ENCODE measurements at regions not wholly inside any gene's neighbourhood (a gene's known extent, or its start where the extent isn't known, plus 50 kb on each side); places are given as distances from the start of the nearest gene placed in this dataset.

DNA sequence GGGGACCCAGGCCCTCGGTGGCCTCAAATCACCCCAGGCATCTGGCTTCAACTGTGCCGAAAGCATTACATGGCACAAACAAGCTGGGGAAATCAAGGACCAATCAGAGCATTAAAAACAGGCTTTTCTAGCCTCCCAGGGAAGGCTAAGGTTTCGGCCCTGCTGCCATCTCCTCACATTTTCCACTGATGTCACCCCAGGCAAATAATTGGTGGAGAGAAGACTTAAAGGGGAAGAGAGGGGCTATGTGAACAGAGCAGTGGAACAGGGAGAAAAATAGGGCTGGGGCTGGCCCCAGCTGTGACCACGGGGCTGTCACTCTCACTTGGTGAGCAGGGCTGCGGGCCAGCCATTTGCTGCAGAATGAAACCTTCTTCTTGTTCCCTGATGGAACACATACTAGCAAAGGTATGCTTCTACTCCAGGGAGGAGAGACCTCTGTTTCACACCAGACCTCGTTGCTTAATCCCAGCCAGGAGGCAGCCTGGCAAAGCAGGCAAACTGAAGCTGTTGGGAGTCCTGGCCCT lies 581.3 kb downstream of the SOX6 start:
- no peak for DNase-seq

DNA sequence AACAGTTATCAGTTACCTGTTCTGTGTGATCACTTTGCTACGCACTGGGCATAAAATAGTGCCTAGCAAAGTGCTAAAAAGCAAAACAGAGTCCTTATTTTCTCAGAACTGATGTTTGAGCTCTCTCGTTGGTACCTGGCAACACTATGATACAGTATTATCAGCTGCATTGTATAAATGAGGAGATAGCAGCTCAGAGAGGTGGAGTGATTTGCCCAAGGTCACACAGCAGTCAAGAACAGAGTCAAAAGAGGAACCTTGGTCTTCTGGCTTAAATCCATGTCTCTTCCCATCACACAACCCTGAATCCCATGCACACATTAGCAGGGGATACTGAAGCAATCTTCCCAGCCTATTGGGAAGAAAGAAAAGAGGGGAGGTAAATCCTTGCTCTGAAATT lies 580.5 kb downstream of the SOX6 start:
- no peak for DNase-seq

DNA sequence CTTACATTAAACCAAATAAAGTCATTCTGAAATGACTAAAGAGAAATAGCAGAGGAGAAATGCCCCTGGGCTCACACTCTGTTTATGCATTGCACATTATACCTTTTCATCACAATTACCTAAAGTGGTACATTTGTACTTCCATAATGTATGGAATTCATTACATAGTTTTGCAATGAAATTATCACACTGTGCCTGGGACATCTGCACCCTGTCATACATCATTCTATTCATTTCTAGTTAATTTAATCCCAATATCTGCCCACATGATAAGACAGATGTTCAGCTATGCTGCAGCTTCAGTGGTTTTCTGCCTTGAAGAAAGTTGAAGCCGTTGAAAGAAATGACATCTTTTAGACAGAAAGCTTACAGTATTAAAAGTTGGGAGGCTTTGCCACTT lies 580.0 kb downstream of the SOX6 start:
- no peak for DNase-seq

DNA sequence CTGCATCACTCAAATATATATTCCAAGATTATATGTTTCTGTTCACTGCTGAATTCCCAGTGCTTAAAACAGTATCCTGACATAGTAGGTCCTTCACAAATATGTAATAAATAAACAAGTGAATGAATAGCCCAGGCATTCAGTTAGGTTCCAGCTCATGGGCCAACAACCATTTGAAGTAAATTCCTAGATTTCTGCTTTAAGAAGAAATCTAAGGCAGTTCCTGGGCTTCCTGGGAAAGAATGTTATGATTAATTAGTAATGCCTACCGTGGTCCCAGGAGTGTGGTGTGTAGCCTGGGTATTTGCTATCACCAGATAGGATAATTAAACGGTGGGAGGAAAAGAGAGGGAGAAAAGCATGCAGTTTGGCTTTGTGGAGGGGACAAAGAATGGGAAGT lies 576.8 kb downstream of the SOX6 start:
- no peak for DNase-seq

DNA sequence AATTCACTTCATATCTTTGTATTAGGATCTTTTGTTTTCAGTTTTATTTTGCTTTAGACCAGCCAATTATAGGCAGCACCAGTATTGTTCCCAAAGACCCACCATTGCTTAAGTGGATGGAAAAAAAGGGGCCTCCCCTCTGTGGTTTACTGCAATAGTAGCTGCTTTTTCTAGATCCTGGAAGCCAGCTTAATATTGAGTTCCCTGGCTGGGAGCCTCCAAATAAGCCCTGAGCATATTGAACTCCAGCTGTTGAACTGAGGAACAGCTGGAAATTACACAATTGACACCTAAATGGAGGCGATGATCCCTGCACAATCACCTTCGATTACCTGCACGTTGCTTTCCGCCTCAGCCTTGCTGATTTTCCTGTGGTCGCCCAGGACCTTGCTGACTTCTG lies 576.0 kb downstream of the SOX6 start:
- DNase-seq, result no peak

DNA sequence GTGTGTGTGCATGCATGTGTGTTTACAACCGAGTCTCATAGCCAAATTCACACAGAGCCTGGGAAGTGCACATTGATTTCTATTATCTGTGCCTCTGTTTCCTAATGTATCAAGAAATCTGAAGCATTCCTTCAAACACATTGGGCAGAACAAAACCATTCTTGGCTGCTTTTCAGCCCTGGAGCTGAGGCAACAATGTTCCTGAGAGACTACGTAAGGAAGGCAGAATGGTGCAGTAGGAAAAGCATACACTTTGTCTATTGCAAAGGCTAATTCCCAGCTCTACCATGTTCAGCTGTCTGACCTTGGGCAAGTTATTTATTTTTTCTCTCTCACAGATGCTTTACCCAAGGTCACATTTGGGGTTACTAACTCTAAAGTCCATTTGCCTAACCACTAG lies 575.5 kb downstream of the SOX6 start:
- no peak for DNase-seq

DNA sequence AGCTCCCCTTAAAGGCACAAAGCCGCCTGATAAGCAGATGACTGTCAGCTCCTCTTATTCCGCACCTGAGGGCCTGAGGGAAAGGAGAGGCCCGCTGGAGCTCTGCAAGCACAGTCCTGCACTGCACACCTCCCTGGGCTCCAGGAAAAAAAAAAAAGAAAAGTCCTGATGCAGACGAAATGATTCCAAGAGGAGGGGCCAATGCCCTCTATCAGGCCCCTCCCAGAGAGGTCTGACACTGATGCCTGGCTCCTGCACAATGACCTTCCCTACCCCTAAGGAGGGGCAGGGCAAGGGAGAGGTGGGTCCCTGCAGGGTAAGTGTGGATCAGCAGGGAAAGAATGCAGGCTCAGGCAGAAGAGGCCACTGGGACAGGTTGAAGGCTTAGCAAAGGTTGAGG lies 572.7 kb downstream of the SOX6 start:
- no peak for DNase-seq

DNA sequence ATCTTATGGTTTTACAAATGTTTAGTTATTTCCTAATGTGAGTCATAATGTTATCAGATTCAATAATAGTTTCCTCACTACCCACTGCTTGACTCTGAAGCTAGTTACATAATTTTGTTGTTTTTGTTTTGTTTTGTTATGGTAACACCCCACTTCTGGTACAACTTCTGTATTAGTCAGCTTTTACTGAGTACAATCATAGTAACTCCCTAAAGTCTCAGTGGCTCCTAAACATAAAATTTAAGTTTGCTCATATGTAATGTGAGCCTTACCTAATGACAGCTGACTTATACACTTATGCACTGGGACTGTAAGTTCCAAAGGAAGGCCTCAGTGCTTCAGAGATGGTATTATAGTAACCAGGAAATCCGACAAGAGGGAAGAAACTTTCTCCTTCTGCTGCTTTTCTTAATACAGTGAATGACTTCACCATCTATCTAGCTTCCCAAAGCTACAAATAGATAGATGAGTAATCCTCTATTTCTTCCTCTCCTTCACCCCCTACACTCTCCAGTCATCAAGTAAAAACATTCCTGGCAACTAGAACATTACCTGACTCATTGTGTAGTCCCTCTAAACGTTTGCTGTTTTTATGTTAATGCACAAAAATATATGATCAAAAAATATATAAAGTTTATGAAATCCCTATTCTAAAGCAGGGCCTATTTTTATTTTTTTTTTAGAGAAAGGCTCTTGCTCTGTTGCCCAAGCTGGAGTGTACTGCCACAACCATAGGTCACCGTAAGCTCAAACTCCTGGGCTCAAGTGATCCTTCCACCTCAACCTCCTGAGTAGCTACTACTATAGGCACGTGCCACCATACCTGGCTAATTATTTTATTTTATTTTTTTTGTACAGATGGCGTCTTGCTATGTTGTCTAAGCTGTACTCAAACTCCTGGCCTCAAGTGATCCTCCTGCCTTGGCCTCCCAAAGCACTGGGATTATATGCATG lies 563.0 kb downstream of the SOX6 start:
- DNase-seq, result no peak

DNA sequence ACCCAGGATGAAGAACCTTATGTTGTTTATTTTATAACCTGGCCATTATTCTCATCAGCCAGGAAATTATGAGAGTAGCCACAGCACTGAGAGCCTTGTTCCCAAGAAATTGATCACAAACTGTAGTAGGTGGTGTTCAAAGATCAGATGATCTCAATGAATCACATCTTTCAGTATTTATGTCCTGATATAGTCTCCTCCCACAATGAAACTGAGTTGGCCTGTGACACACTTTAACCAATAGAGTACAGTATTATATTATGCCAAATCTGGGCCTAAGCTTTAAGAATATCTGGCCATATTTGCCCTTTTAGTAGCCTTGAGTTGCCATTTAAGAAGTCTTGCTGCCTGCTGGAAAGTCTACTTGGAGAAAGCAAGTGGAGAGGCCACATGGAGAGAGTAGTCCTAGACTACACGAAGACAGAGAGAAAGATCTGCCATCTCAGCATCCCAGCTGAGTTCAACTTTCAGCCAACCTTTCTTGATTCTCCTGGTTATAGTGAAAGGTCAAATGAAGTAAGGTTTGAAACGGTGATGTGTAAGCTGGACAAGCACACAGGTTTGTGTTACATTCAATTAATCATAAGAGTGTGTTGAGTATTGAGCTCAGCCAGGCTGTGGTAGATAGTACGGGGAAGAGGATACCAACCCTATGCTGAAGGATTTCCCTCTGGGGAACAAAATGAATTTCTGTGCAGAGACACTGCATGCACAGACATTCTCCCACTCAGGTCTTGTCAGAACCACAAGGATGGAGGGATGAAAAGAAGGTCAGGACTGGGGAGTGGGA lies 561.8 kb downstream of the SOX6 start:
- DNase-seq, result no peak

DNA sequence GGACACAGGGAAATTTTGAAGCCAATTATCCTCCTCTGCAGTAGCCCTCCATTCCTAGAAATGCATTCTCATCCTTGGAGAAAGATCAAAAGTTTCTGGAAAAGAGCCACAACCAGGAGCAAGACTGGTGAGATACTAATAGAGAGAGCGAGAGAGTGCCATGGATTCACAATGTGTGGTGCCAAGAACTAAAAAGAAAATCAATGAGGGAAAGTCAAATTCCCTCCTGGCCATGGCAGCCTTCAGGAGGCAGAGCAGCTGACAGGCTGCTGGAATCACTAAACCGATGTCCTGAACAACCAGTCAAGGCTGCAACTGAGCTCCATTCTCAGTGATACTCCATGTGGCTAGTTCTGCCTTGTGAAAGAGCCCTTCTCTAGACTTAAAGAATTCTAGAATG lies 561.0 kb downstream of the SOX6 start:
- no peak for DNase-seq

DNA sequence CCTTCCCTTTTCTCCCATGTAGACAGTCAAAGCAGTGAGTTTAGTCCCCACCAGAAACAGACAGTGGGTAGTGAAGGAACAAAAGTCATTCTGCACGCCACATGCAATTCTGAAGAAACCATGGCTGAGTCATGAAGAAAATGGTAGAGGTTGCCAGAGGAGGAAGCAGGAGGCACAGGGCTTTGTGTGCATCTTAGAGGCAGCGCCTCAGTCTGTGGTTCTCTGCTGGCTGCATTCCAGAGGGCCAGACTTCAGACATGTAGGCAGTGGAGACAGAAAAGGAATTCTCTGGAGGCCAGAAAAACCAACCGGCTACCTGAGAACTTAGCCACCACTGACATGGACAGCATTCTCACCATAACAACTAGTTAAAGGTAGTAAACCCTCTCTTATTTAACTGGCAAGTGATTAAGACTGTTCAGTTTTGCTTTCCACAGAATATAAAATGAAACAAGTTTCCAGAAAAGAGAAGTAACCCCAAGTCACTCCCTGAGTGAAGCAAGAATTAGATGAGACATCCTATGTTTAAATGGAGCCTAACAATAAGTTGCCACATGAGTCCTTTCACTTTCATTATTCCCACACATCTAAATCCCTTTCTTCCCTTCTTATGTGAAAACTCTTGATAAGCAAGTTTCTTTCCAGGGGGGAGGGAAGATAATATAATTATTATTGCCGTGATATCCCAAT lies 556.1 kb downstream of the SOX6 start:
- no peak for DNase-seq

DNA sequence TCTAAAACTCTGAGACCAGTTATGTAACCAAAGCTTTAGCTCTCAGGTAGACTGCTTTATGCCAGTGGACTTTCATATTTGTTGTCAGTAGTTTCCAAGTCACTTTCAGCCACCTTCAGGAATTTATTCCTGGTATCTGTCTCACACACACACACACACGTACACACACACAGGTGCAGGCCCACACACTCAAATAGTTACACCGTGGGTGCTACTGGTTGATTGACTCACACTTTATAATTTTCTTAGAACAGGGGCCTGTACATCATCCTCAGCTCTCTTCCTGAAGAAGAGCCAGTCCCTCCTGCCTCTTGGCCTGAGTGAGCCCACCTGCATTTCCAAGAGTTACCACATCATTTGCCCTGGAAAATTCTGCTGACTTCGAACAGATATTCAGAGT lies 555.2 kb downstream of the SOX6 start:
- DNase-seq, result no peak

DNA sequence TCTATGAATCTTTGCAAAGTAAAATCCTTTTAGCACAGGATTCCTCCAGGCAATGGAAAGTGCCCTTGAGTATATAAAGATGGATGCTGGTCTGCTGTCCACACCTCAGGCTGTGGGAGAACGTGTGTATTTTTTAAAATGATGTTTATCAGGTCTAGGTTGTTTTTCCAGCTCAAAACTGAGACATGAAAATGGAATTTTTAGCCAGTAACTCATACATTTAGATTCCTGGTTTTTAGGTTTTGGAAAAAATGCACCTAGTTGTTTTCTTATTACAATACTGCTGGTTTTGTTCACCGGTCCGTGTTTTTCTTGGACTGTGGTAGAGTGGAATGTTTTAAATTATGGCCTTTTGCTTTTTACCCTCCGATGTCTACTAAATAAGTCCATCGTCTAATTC lies 554.7 kb downstream of the SOX6 start:
- no peak for DNase-seq

DNA sequence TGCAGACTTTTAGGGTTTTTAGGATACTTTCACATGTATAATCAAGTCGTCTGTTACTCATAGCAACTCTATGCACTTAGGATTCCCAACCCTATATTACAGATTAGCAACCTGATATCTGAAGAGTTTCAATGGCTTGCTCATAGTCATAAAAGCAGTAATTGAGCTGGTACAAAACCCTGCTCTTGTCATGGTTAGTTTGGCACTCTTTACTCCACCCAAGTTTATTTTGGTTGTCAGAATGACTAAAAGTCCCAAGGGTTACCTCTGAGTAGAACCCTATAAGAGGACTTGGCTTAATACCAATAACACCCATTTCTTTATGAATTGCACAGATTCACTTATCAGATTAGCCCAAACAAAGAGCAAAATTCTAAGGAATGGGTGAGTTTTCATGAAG lies 550.6 kb downstream of the SOX6 start:
- DNase-seq, result no peak

DNA sequence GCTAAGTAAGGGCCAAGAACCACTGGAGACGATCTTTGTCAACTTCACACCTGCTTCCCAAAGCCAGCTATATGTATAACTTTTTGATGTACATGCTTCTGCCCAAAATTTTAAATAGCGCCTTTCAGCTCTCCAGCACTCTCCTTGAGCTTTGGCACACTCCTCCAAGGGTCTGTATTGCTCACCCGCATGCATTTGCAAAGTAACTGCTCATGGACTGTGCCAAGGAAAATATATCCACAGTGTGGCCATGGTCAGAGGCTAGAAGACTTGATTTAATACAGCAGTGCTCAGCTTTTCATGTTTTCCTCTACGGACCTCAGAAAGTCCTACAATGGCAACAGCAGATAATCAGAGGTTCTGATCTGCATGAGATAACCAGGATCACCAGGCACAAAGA lies 550.1 kb downstream of the SOX6 start:
- no peak for DNase-seq

DNA sequence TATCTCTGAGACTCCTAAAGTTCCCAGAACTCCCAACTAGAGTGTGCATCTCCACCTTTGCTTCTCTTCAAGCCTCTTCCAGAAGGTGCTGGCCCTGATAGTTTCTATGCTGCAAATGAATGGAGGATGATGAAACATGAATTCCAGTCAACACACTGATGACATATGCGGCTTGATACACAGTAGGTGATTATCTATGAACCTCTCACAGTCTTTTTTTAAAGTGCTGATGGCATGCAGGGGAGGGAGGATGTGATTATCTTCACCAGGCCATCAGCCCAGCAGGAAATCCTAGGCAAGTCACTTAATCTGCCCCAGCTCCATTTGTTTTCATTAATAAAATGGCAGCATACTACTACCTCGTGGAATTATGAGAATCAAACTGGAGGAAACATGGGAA lies 548.5 kb downstream of the SOX6 start:
- DNase-seq, result no peak

DNA sequence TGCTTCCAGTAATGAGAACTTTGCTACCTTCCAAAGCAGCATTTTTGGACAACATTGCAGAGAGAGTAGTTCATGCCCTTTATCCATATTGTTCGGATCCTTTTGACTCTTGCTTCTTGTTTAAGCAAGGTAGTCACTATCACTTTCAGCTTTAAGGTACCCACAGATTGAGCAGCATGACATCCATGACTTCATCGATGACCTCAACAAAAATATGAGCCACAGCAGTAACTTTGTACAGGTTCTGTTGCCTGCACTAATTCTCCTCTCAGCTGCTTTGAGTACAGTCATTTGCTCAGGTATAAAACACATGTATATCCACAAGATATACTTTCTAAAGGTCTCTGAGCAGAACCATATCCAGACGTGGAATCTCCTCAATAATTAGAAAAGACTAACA lies 546.3 kb downstream of the SOX6 start:
- DNase-seq, result no peak

DNA sequence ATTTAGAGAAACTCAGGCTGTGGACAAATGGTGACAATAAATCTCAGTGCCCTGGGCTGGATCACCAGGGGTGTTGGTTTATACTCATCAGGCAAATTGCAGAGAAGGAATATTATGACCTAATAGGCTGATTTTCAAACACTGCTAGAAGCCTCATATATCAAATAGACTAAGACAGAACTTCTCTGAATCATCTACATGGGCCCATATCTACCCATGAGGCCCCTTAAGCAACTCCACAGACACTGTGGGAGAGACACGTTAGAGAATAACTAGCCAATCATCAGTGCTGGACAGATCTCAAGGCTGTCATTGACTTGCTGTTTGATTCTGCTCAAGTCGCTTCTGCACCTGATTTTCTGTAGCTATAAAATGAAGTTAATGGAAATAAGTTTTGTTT lies 545.8 kb downstream of the SOX6 start:
- no peak for DNase-seq

DNA sequence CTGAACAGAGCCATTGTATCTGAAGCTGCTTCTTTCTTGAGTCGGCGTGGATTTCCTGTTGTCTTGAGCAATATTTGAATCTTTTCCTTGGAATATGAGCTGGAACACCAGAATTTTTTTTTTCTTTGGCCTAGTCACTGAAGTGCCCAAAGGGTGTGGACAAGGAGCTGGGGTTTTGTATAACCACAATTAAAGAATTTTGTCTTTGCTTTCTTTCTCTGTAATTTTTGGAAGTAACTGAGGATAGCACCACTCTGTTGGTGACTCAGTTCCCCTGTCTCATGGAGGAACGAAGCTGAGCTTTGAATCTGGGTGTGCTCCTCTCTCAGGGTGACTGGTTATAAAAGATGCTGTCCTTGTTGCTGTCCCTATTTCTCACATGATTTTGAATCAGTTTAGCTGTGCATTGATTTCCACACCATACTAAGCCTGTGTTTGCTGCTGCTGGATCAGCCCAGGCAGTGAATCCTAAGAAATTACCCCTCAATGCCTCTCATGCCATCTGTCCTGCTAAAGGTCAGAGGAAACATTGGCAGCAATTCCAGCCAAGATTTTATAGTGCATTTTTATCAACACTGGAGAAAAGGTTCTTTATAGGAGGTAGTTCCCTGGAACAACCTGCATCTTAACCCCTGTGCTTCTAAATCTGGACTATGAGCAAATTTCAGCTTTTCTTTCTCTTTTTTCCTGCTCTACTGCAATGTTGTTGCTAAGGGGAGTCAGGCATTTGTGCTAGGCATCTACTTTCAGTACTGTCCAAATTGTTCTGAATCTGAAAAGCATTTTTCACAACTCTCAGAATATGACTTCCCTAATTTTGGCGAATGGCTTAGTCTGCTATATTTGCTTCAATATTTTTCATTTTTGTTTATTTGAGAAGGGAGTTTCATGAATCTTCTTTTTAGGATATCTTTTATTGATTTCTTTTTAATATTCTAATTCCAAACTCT lies 540.8 kb downstream of the SOX6 start:
- DNase-seq, result no peak

DNA sequence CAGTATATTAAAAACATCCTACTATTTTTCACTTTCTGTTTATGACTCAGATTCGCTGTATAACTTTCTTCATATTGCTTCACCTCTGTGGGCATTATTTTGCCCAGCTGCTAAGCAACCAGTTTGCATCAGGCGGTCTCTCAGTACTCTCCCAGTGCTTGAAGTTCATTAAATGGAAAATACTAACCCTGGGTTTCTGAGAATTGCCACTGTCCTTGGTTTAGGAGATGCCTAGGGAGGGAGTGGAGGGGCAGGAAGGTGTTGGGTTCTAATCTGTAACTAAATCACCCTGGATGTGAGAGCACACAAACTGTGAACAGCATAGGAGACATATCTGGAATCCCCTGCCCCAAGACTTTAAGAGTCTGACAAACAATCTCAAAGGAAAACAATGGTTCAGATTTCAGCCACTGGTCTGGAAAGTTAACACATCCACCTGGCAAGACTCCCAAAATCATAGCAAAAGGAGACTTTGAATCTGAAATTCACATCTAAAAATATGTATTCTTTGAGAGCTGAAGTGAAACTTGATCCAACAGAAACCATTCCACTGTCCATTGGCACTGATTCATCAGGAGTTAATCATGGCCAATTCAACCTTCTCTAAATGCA lies 540.0 kb downstream of the SOX6 start:
- no peak for DNase-seq

DNA sequence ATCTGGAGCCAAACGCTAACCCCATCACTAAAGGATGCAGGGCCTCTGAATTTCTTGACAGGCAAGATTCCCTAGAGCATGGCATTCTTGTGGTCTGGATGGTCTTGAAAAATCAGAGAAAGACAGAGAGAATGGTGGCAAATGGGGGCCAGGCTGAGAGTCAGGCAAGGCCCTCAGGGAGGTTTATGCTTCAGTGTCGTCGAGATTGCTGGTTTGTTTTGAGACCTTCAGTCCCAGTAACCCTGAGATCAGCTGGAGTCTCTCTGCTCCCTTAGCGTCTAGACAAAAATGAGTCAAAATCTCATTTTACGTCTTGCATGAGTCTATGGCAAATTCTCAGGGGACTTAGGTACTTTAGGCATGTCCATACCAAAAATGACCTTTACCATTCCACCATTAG lies 539.3 kb downstream of the SOX6 start:
- DNase-seq, result no peak

Data from central memory CD4-positive, alpha-beta T cell (primary cell).